GM23338 (cell line): ENCODE measurements at regions not wholly inside any gene's neighbourhood (a gene's known extent, or its start where the extent isn't known, plus 50 kb on each side); places are given as distances from the start of the nearest gene placed in this dataset.

Experiments used
- ATAC-seq: fragments of 200-7000 bp; cut with Tn5 transposase; 3 replicates; pipeline ENCODE4 v1.9.1; 2020
- DNase-seq: peaks from one replicate; pipeline ENCODE4 v3.0.0-alpha.2; 2015; ENCODE audit warnings: low spot score
- H2AFZ ChIP-seq: fragments of 200-600 bp; sonication (generic); 2 replicates; pipeline ENCODE4 v1.8.0; 2016; ENCODE audit warnings: antibody characterized with exemption, mild to moderate bottlenecking, moderate library complexity
- H3F3A ChIP-seq: fragments of 200-600 bp; sonication (generic); replicated peaks from 2 replicates; pipeline ENCODE4 v1.8.0; 2017; ENCODE audit warnings: antibody characterized with exemption, mixed run types, low read depth
- H3K27ac ChIP-seq: fragments of 200-600 bp; sonication (generic); 2 replicates; pipeline ENCODE4 v1.6.1; 2016; ENCODE audit warnings: low read depth
- H3K27me3 ChIP-seq: fragments of 200-600 bp; sonication (generic); 2 replicates; pipeline ENCODE4 v1.8.0; 2016; ENCODE audit warnings: mild to moderate bottlenecking, mixed run types, moderate library complexity; ENCODE audit not compliant: insufficient read depth
- H3K36me3 ChIP-seq: fragments of 200-600 bp; sonication (generic); 2 replicates; pipeline ENCODE4 v1.8.0; 2016; ENCODE audit warnings: mild to moderate bottlenecking; ENCODE audit not compliant: insufficient read depth
- H3K4me1 ChIP-seq: fragments of 200-600 bp; sonication (generic); 2 replicates; pipeline ENCODE4 v1.8.0; 2016; ENCODE audit warnings: mild to moderate bottlenecking, moderate library complexity; ENCODE audit not compliant: insufficient read depth
- H3K4me2 ChIP-seq: fragments of 200-600 bp; sonication (generic); 2 replicates; pipeline ENCODE4 v1.7.1; 2017; ENCODE audit warnings: mixed run types
- H3K4me3 ChIP-seq: fragments of 200-600 bp; sonication (generic); 2 replicates; pipeline ENCODE4 v1.6.1; 2016; ENCODE audit warnings: mixed run types
- H3K79me2 ChIP-seq: fragments of 200-600 bp; sonication (generic); replicated peaks from 2 replicates; pipeline ENCODE4 v1.8.0; 2017; ENCODE audit warnings: mild to moderate bottlenecking; ENCODE audit not compliant: insufficient read depth
- H3K9me2 ChIP-seq: fragments of 200-600 bp; sonication (generic); 2 replicates; pipeline ENCODE4 v1.8.0; 2017; ENCODE audit not compliant: insufficient read depth
- H4K20me1 ChIP-seq: fragments of 200-600 bp; sonication (generic); replicated peaks from 2 replicates; pipeline ENCODE4 v1.8.0; 2017; ENCODE audit warnings: mild to moderate bottlenecking; ENCODE audit not compliant: insufficient read depth
- H3K27ac Mint-ChIP-seq: 2 replicates; pipeline ENCODE4 v1.8.0; 2020; ENCODE audit warnings: inconsistent platforms, mild to moderate bottlenecking, moderate library complexity, mixed read lengths
- H3K27me3 Mint-ChIP-seq: 3 replicates; pipeline ENCODE4 v1.8.0; 2022; ENCODE audit warnings: low read depth, mild to moderate bottlenecking, moderate library complexity, mixed read lengths, inconsistent platforms; ENCODE audit not compliant: insufficient read depth, poor library complexity
- H3K36me3 Mint-ChIP-seq: 3 replicates; pipeline ENCODE4 v1.8.0; 2021; ENCODE audit warnings: low read depth, mild to moderate bottlenecking, inconsistent platforms, moderate library complexity, mixed read lengths
- H3K4me1 Mint-ChIP-seq: 3 replicates; pipeline ENCODE4 v1.8.0; 2020; ENCODE audit warnings: mild to moderate bottlenecking, inconsistent platforms, mixed read lengths
- H3K4me3 Mint-ChIP-seq: 3 replicates; pipeline ENCODE4 v1.8.0; 2021; ENCODE audit warnings: moderate library complexity, mild to moderate bottlenecking, inconsistent platforms, mixed read lengths
- H3K9me3 Mint-ChIP-seq: 3 replicates; pipeline ENCODE4 v1.8.0; 2020; ENCODE audit warnings: moderate library complexity, mild to moderate bottlenecking, inconsistent platforms, mixed read lengths
- EZH2 ChIP-seq: fragments of 200-600 bp; sonication (generic); IDR thresholded peaks from one replicate; pipeline ENCODE4 v1.8.0; 2017; ENCODE audit warnings: antibody characterized with exemption, mild to moderate bottlenecking, low read depth; ENCODE audit not compliant: unreplicated experiment
- EZH2phosphoT487 ChIP-seq: fragments of 200-600 bp; sonication (generic); IDR thresholded peaks from one replicate; pipeline ENCODE4 v1.8.1; 2018; ENCODE audit warnings: antibody characterized with exemption; ENCODE audit not compliant: unreplicated experiment
- JUNB ChIP-seq: IDR thresholded peaks from one replicate; pipeline ENCODE4 v1.6.1; 2016; ENCODE audit warnings: antibody characterized with exemption; ENCODE audit not compliant: unreplicated experiment
- NANOG ChIP-seq: IDR thresholded peaks from 2 replicates; pipeline ENCODE4 v1.6.1; 2016; ENCODE audit warnings: antibody characterized with exemption, borderline replicate concordance
- POLR2AphosphoS5 ChIP-seq: IDR thresholded peaks from 2 replicates; pipeline ENCODE4 v1.6.1; 2016; ENCODE audit warnings: antibody characterized with exemption, low read depth
- STAT1 ChIP-seq: IDR thresholded peaks from one replicate; pipeline ENCODE4 v1.6.1; 2016; ENCODE audit warnings: antibody characterized with exemption; ENCODE audit not compliant: unreplicated experiment
- ZNF114 ChIP-seq: fragments of 250-450 bp; sonication (Bioruptor Pico); IDR thresholded peaks from 2 replicates; pipeline ENCODE4 v1.5.0; 2020; ENCODE audit warnings: mild to moderate bottlenecking, moderate library complexity
- ZNF331 ChIP-seq: fragments of 250-450 bp; sonication (Bioruptor Pico); IDR thresholded peaks from 2 replicates; pipeline ENCODE4 v1.5.0; 2020; ENCODE audit warnings: low read depth, mild to moderate bottlenecking, moderate library complexity
- ZNF462 ChIP-seq: fragments of 250-450 bp; sonication (Bioruptor Pico); IDR thresholded peaks from 2 replicates; pipeline ENCODE4 v1.5.0; 2020; ENCODE audit warnings: mild to moderate bottlenecking, moderate library complexity
- TF ChIP-seq, protein P1 (sequence below), 2 experiments: fragments of 200-600 bp in 1 of 2; sonication (generic) in 1 of 2; conservative IDR thresholded peaks; 2 replicates each; pipeline versions ENCODE4 v1.5.1 to v1.6.1; 2016 to 2017; ENCODE audit warnings: antibody characterized with exemption in 2 of 2, low read depth in 2 of 2, mild to moderate bottlenecking in 2 of 2, moderate library complexity in 1 of 2

- TF ChIP-seq ZNF462 = no peak
- TF ChIP-seq POLR2AphosphoS5 = no peak
- TF ChIP-seq, protein P1, sequence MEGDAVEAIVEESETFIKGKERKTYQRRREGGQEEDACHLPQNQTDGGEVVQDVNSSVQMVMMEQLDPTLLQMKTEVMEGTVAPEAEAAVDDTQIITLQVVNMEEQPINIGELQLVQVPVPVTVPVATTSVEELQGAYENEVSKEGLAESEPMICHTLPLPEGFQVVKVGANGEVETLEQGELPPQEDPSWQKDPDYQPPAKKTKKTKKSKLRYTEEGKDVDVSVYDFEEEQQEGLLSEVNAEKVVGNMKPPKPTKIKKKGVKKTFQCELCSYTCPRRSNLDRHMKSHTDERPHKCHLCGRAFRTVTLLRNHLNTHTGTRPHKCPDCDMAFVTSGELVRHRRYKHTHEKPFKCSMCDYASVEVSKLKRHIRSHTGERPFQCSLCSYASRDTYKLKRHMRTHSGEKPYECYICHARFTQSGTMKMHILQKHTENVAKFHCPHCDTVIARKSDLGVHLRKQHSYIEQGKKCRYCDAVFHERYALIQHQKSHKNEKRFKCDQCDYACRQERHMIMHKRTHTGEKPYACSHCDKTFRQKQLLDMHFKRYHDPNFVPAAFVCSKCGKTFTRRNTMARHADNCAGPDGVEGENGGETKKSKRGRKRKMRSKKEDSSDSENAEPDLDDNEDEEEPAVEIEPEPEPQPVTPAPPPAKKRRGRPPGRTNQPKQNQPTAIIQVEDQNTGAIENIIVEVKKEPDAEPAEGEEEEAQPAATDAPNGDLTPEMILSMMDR (conservative IDR thresholded peaks at IDR 0.05; ENCODE audit: low read depth in 2 of 2) = no peak
- TF ChIP-seq EZH2phosphoT487 = no peak
- TF ChIP-seq STAT1 = no peak
- TF ChIP-seq NANOG = no peak
- TF ChIP-seq EZH2 = no peak
- no peak for TF ChIP-seq ZNF331 (CRISPR knock-in tag)
Observed at GRCh38 chr6:63442870-63443269, 123.1 kb upstream of the LGSN start (continued).

DNA sequence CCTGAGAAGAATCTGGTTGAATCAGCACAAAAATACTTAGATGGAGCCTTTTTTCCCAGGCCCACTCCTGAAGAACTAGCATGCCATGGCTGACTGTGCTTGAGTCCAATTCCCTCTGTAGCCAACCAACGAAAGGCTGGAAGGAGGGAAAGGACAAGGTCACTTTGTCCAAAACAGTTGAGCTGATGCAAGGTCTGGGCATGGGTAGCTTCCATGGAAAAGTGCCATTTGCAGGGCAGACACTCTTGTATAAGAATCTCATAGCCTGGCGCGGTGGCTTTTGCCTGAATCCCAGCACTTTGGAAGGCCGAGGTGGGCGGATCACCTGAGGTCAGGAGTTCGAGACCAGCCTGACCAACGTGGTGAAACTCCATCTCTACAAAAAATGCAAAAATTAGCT lies 125.0 kb upstream of the LGSN start:
- H4K20me1 ChIP-seq = no peaks in the 10 kb centered on the region
- no peaks in the 10 kb centered on the region for H3F3A ChIP-seq
- no peaks in the 10 kb centered on the region; the same call in 1 of the 3 replicates for H3K4me1 Mint-ChIP-seq
- H3K36me3 Mint-ChIP-seq = peaks cover 8% of the 10 kb centered on the region; the same call in 2 of the 3 replicates
- no peaks in the 10 kb centered on the region for H3K36me3 ChIP-seq
- H3K9me3 Mint-ChIP-seq = peaks cover 49% of the 10 kb centered on the region
- H3K27me3 Mint-ChIP-seq = no peaks in the 10 kb centered on the region
- H3K4me3 ChIP-seq = no peak overlapping the region
- no peak overlapping the region for H3K27ac ChIP-seq
- no peak overlapping the region for H3K4me2 ChIP-seq
- DNase-seq = no peak
- no peaks in the 10 kb centered on the region for H3K79me2 ChIP-seq
- no peak for ATAC-seq
- H3K27ac Mint-ChIP-seq = no peak overlapping the region
- H3K4me3 Mint-ChIP-seq = no peak overlapping the region
- H2AFZ ChIP-seq = no peak overlapping the region
- no peaks in the 10 kb centered on the region for H3K27me3 ChIP-seq
- no peaks in the 10 kb centered on the region for H3K4me1 ChIP-seq
- H3K9me2 ChIP-seq = no peaks in the 10 kb centered on the region
- TF ChIP-seq ZNF462 = no peak
- TF ChIP-seq ZNF114 (CRISPR knock-in tag) = no peak
- TF ChIP-seq JUNB = no peak
